ENCODE measurements at regions not wholly inside any gene's neighbourhood (a gene's known extent, or its start where the extent isn't known, plus 50 kb on each side); places are given as distances from the start of the nearest gene placed in this dataset.

DNA sequence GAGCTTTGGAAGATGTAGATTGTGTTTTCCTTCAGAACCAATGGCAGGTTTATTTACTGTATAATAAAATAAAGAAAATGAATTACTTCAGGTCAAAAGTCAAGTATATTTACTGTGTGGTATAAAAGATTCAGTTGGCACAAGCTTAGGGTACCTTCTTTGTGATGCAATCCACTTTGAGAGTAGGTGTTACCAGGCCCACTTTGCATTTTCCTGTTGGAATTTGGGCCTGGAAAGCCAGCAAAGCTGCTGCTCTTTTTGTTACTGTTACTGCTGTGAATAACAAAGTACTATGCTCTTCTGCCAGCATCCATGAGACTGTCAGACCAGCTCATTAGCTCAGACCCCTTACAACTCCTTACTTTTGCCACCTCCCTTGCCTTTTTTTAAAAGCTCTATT, 649.0 kb upstream of the SEL1L start:
- no peak for DNase-seq

DNA sequence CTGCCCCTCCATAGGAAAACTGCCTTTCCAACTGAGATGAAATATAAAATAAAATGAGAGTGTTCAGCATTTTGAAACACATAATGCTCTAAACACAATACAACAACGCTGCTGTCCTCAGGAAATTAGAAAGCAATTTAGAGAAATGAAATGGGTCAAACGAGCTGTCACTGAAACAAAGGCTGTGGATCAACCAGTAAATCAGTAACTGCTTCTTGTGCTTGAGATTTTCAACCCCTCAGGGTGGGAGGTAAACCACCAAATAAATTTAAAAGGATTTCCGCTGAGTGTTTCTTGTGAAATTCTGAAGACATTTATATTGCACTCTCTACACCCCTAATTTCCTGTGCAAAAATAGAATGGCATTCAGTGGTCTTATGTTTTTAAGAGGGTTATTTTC, 657.1 kb upstream of the SEL1L start:
- DNase-seq = no peak

- DNase-seq = no peak
Measured at GRCh38 chr14:82192387-82192786, 658.7 kb upstream of the SEL1L start.

DNA sequence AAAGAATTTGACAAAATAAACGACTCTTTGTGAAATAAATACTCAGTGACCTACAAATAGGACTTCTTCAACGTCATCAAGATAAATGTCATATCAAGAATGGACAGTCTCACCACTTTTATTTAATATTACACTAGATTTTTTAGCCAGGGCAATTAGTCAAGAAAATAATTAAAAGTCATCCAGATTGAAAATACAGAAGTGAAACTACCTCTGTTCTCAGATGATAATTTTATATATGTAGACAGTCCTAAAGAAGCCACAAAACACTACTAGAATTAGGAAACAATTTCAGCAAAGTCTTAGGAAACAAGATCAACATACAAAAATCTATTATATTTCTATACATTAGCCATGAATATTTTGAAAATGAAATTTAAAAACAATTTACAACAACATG, 689.6 kb upstream of the SEL1L start:
- no peak for DNase-seq

GRCh38 chr14:82224610-82225009, 691.0 kb upstream of the SEL1L start:
- no peak for DNase-seq

DNA sequence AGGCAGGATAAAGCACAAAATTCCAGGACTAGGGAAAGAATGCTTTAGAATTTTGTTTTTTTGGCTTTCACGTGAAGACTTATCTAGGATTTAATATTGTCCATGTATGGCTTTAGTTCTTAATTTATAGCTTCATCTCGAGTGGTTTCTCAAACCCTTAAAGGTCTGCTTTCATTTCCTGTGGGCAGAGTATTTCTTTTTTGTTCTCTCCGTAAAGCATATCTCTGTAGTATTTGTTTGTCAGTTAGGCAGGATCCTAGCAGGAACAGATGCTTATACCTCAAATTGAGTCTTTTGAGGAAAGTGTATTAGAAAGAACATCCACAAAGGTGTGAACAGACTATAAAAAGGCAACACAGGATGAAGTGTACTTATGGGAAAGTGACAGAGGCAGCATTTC, 697.1 kb upstream of the SEL1L start:
- no peak for DNase-seq

DNA sequence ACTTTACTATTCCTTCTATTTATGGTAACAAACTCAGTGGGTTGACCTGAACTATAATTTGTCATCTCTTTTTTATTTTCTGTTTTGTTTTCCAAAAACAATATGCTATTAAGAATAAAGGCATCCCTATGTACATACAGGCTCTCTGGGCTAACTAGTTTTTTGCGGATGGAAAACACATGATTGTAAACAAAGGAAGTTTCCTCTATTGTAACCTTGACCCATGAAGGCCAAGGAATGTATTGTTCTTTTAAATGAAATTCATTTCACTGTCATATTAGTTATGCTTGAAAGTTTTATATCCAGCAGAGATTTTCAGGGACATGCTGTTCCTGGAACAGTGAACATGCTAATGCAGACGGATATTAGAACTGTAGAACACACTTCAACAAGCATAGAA, 705.0 kb upstream of the SEL1L start:
- DNase-seq = no peak

- no peak for DNase-seq
Measured at GRCh38 chr14:82239223-82239622, 705.6 kb upstream of the SEL1L start.

DNA sequence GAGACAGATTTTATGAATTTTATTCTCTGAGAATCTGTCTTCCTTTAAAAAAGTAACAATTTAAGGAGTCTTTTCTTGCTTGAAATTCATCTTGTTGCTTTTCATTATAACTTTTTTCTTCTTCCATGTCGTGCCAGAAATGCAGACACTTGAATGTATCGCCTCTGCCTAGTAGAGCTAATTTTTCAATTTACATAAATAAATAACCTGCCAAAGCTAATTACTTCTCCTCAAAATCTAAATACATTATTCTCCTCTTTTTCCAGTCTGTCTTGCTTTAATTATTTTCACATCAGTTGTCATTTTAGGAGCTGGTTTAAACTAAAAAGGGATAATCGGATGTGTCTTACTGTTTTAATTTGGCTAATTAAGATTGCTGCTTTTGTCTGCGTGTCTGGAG, 711.1 kb upstream of the SEL1L start:
- no peak for DNase-seq

DNA sequence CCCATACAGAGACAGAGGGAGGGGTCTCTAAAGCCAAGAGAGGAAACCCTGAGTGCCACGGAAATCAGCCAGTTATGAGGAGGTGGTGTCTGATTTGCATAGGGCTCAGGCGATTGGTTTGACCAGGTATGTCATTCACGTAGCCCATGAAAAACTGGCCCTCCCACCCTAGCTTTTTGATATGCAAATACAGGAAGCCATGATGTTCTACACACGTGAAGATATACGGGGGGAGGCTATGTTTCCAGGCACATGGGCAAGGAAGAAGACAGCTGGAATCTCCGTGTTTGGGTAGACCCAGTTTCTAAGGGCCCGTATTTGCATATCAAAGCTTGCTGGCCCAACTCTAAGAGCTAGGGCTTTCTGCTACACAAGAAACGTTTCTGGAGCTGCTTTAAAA, 717.8 kb upstream of the SEL1L start:
- no peak for DNase-seq

DNA sequence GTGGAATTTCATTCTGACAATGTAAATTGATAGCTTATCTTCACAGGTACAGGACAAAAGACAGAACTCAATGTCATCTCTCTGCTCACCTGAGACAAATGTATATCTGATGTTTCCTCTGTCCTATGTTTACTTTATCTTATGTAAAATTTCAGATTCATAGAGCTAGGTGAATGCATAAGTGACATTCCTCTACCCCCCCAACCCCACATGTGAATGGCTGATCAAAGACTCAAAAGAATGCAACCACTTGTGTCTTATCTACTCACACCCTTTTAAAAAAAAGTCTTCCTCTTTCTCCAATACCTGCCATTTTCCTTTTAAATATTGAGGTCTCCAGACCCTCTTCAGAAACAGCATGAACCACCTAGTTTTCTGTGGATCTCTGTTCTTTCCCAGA, 736.6 kb upstream of the SEL1L start:
- DNase-seq = no peak

- no peak for DNase-seq
Measured at GRCh38 chr14:82298811-82299210, 765.2 kb upstream of the SEL1L start.

DNA sequence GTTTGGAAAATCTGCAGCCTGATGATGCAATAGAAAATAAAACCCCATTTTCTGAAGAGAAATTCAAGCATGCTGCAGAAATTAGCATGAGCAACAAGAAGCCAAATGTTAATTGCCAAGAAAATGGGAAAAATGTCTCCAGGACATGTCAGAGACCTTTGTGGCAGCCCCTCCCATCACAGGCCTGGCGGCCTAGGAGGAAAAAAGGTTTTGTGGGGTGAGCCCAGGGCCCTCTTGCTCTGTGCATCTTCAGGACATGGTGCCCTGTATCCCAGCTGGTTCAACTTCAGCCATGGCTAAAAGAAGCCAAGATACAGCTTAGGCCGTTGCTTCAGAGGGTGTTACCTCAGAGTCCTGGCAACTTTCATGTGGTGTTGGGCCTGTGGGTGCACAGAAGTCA, 775.5 kb upstream of the SEL1L start:
- DNase-seq = no peak

DNA sequence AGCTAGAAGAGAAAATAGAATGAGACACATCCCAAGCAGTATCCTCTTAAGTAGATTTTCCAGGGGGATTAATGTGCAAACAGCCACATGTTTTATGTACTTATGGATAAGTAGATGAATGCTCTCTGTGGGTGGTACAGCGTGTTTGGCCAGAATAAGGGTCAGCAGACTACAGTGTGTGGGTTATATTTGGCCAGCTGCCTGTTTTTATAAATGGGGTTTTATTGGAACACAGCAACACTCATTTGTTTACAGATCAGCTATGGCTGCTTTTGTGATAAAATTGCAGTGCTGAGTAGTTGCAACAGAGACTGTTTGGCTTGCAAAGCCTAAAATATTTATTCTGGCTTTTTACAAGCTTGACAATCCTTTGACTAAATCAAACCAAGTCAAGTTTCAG, 780.2 kb upstream of the SEL1L start:
- no peak for DNase-seq

DNA sequence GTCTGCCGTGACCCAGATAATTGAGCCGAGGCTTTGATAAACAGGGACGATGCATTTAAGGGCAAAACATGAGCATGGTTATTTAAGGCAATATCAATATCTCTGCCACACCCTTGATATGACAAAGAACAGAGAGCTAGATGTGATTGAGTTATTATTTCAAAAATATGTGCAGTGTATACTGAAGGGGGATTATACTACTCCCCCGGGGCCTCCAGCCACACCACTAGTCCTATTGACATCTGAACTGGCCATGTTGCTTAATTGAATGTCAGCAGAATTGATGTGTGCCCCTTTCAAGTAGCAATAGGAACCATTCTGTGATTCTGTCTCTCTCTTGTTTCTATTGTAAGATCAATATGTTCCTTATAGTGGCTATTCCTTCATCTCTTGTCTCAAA, 794.8 kb upstream of the SEL1L start:
- DNase-seq = no peak

DNA sequence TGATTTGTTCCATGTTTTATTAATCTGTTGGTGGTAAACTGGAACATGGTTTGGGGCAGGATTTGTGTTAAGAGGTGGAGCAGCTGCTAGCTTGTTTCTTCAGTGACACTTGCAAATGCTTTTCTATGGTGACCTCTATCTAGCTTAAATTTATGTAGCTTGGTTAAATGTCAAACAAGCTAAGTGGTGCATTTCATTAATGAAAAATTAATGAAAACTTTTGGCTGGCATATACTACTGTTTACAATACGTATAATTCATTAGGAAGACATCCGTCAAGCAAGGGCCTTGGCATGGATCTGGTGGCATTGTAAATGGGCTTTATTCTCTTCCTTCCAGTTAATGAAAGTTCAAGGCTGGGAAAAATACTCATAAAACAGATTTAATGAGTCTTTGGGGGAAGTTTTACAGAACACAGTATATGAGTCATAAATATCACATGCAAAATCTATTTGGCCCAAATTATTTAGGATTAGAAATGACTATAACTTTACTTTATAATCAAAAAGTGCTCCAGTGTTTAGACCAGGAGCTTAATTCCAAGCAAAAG, 807.7 kb upstream of the SEL1L start:
- DNase-seq = no peak

GRCh38 chr14:82342596-82342995, 808.9 kb upstream of the SEL1L start:
- no peak for DNase-seq

GRCh38 chr14:82345184-82345583, 811.5 kb upstream of the SEL1L start:
- no peak for DNase-seq

DNA sequence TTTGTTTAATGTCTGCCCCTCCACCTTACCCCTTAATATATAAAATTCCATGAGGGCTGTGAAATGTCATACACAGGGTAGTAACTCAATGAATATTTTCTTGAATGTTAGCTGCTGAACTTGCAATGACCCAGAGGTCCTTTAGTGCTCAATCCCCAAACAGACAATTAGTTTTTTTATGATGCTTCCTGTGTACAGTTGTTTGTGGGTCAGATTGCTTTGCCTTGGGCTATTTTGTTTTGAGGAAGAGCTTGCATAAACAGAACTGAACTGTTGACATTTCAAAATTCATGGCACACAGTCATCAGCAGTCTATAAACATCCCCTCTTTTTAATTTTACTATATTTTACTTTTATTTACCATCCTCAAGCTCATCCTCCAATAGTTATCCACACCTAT, 820.5 kb upstream of the SEL1L start:
- DNase-seq = no peak

DNA sequence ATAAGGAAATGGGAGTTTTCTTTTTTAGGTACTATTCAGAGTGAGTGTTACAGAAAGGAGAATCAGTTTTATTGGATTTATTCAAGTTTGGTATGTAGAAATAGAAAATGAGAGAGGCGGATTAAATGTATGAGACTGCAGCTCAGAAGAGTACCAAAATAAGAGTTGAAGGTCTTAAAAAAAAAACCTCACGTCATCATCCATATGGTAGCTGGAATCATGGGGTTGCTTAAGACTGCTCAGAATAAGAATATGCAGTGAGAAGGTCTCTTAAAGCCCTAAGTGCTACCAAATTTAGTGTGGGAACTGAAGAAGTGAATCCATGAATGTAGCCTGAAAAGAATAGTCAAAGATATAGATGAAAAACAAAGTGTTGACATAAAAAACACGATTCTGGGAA, 825.5 kb upstream of the SEL1L start:
- DNase-seq = no peak

GRCh38 chr14:82362452-82362851, 828.8 kb upstream of the SEL1L start:
- DNase-seq = no peak

DNA sequence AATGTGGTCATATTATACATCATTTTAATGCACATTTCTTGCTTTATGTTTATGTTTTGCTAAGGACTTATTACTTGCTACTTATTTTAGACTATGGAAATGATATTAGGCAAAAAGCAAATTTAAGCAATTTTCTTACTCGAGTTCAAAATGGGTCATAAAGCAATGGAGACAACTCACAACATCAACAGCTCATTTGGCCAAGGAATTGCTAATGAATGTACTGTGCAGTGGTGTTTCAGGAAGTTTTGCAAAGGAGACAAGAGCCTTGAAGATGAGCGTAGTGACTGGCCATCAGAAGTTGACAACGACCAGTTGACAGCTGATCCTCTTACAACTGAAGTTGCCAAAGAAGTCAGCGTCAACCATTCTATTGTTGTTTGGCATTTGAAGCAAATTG, 831.8 kb upstream of the SEL1L start:
- DNase-seq = no peak

DNA sequence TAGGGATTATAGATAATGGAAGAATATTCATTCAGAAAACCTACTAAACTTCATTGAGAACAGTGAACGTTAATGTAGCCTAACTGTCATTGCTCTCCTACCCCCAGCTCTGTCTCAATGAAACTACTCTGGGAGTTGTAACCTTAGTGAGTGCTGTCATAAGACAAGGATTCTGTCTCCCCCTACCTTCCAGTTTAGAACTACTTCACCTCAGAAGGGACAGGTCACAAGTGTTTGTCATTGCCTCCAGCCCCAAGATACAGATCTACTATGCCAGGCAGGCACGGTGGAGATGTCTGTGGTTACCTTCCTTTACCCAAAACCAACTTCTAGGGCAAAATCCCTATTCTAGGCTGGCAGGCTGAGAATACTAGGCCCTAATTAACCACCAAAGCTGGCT, 833.1 kb upstream of the SEL1L start:
- no peak for DNase-seq

- no peak for DNase-seq
Measured at GRCh38 chr14:82379291-82379690, 845.6 kb upstream of the SEL1L start.

DNA sequence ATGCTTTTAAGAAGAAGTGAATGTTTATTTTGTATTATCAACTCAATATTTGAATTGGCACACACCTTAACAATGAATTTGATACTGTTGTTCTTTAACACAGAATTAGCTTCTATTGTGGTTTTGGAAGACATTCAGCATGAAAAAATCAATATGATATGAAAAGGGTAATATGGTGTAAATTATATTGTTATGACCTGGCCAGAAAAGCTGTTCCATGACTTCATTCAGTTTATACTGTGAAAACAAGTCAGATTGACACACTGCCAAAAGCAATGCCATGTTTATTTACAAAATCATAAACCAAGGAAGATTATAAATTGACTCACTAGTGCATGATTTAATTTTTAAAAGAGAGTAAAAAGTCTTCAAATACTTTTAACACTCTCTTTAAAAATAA, 851.4 kb upstream of the SEL1L start:
- DNase-seq = no peak

DNA sequence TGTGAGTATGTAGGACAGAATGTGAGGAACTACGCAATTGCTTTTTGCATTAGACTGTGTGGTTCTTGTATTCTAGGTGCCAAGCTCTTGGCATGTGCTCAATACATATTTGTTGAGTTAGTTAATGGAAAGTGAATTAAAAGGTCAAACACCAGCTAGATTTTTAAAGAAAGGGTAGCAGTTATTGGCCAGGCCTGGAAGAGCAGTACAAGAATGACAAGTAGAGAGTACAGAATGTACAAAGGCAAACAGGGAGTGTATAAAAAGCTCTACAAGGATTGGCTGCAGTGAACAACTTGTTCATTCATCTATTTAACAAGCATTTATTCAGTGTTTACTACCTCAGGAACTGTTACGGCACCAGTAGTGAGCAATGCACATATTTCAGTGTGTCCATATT, 854.0 kb upstream of the SEL1L start:
- DNase-seq = no peak

All from suppressor macrophage (primary cell).